Erythroblast (primary cell): ENCODE measurements at regions not wholly inside any gene's neighbourhood (a gene's known extent, or its start where the extent isn't known, plus 50 kb on each side); places are given as distances from the start of the nearest gene placed in this dataset.

Experiments
- GATA1 ChIP-seq: IDR thresholded peaks from 2 replicates; pipeline ENCODE4 v1.6.1; 2011; ENCODE audit warnings: low read depth, mild to moderate bottlenecking, control low read depth, low read length, moderate library complexity
- POLR2A ChIP-seq: IDR thresholded peaks from 2 replicates; pipeline ENCODE4 v1.6.1; 2011; ENCODE audit warnings: mild to moderate bottlenecking, low read length

DNA sequence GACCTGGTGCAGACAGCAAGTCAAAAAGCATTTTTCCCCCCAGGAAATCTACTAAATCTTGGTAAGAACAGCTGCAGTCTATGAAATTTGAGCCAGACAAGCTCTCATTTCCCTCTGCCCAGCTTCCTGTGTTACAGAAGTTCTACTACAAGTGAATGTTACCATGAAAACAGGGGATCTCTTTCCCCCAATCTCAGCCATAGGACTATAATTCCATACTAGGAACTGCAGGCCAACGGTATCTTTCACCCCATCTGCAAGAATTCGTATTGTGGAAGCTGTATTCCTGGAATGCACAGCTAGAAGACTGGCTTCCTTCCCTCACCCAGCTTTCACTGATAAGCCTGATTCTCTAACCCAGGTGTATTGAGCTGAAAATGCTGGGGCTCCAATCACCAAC lies 1655.4 kb downstream of the BRINP3 start:
- TF ChIP-seq POLR2A (no peak), GATA1 (no peak)
